H9 (cell line): ENCODE measurements at regions not wholly inside any gene's neighbourhood (a gene's known extent, or its start where the extent isn't known, plus 50 kb on each side); places are given as distances from the start of the nearest gene placed in this dataset.
A peak's percentile ranks its signal among the peaks of the same experiment; 100 is the strongest.
"Not testable (repeated sequence)": the region's sequence is repeated elsewhere in the genome, so short reads cannot be mapped to it uniquely, and the experiment has no call there.

Source experiments
- DNase-seq: peaks from one replicate; pipeline ENCODE4 v3.0.0-alpha.2; 2017
- H2AFZ ChIP-seq: one replicate; pipeline ENCODE4 v1.6.1; 2013; ENCODE audit warnings: mild to moderate bottlenecking, low read length, control low read depth, moderate library complexity
- H2AK5ac ChIP-seq: 2 replicates; pipeline ENCODE4 v1.6.1; 2013; ENCODE audit warnings: low read length, control low read depth, mixed read lengths; ENCODE audit not compliant: insufficient read length
- H2BK120ac ChIP-seq: one replicate; pipeline ENCODE4 v1.6.1; 2013; ENCODE audit warnings: low read depth, mild to moderate bottlenecking, low read length, control low read depth, inconsistent platforms; ENCODE audit not compliant: poor library complexity, severe bottlenecking
- H2BK12ac ChIP-seq: 2 replicates; pipeline ENCODE4 v1.6.1; 2013; ENCODE audit warnings: low read length, control low read depth, mixed read lengths, low read depth; ENCODE audit not compliant: insufficient read length
- H2BK15ac ChIP-seq: 2 replicates; pipeline ENCODE4 v1.6.1; 2013; ENCODE audit warnings: low read depth, low read length, control low read depth
- H2BK20ac ChIP-seq: one replicate; pipeline ENCODE4 v1.6.1; 2013; ENCODE audit warnings: low read depth, mild to moderate bottlenecking, low read length, control low read depth, inconsistent platforms; ENCODE audit not compliant: poor library complexity, severe bottlenecking
- H2BK5ac ChIP-seq: 2 replicates; pipeline ENCODE4 v1.6.1; 2013; ENCODE audit warnings: low read length, control low read depth, mixed read lengths; ENCODE audit not compliant: insufficient read length
- H3K14ac ChIP-seq: 2 replicates; pipeline ENCODE4 v1.6.1; 2013; ENCODE audit warnings: low read length, control low read depth; ENCODE audit not compliant: insufficient read depth
- H3K18ac ChIP-seq: 2 replicates; pipeline ENCODE4 v1.6.1; 2013; ENCODE audit warnings: low read depth, mild to moderate bottlenecking, mixed read lengths, low read length, control low read depth; ENCODE audit not compliant: insufficient read length
- H3K23ac ChIP-seq: 2 replicates; pipeline ENCODE4 v1.6.1; 2013; ENCODE audit warnings: low read length, control low read depth, mixed read lengths, low read depth; ENCODE audit not compliant: insufficient read length
- H3K23me2 ChIP-seq: 2 replicates; pipeline ENCODE4 v1.6.1; 2013; ENCODE audit warnings: low read depth, mild to moderate bottlenecking, mixed read lengths, low read length, control low read depth; ENCODE audit not compliant: insufficient read length, poor library complexity, severe bottlenecking
- H3K27ac ChIP-seq: 2 replicates; pipeline ENCODE4 v1.5.1; 2013; ENCODE audit warnings: low read length, control low read depth, mixed read lengths, low read depth; ENCODE audit not compliant: insufficient read length
- H3K27me3 ChIP-seq: 2 replicates; pipeline ENCODE4 v1.6.1; 2013; ENCODE audit warnings: low read length, control low read depth, inconsistent platforms; ENCODE audit not compliant: insufficient read depth
- H3K4ac ChIP-seq: 2 replicates; pipeline ENCODE4 v1.6.1; 2013; ENCODE audit warnings: low read depth, mild to moderate bottlenecking, control low read depth, inconsistent platforms, low read length, moderate library complexity
- H3K4me1 ChIP-seq: 2 replicates; pipeline ENCODE4 v1.6.1; 2013; ENCODE audit warnings: low read length, control low read depth, inconsistent platforms; ENCODE audit not compliant: insufficient read depth
- H3K4me2 ChIP-seq: 2 replicates; pipeline ENCODE4 v1.6.1; 2013; ENCODE audit warnings: low read length, control low read depth, mixed read lengths; ENCODE audit not compliant: insufficient read length, insufficient read depth
- H3K56ac ChIP-seq: 2 replicates; pipeline ENCODE4 v1.6.1; 2013; ENCODE audit warnings: low read depth, mild to moderate bottlenecking, mixed read lengths, low read length, control low read depth; ENCODE audit not compliant: insufficient read length
- H3K79me1 ChIP-seq: 2 replicates; pipeline ENCODE4 v1.6.1; 2013; ENCODE audit warnings: low read depth, mild to moderate bottlenecking, moderate library complexity, low read length, control low read depth, inconsistent platforms; ENCODE audit not compliant: insufficient read depth, poor library complexity, severe bottlenecking
- H3K79me2 ChIP-seq: 2 replicates; pipeline ENCODE4 v1.6.1; 2013; ENCODE audit warnings: low read length, control low read depth, inconsistent platforms; ENCODE audit not compliant: insufficient read depth
- H3K9ac ChIP-seq: 2 replicates; pipeline ENCODE4 v1.6.1; 2013; ENCODE audit warnings: low read length, control low read depth, mixed read lengths; ENCODE audit not compliant: insufficient read length; ENCODE audit errors: extremely low read depth
- H3K9me3 ChIP-seq: one replicate; pipeline ENCODE4 v1.6.1; 2013; ENCODE audit warnings: low read depth, low read length, inconsistent platforms; ENCODE audit not compliant: control insufficient read depth
- H3T11ph ChIP-seq: one replicate; pipeline ENCODE4 v1.6.1; 2013; ENCODE audit warnings: mild to moderate bottlenecking, low read length, control low read depth, inconsistent platforms
- H4K20me1 ChIP-seq: one replicate; pipeline ENCODE4 v1.6.1; 2013; ENCODE audit not compliant: control insufficient read depth, insufficient read length, insufficient read depth
- H4K5ac ChIP-seq: 2 replicates; pipeline ENCODE4 v1.6.1; 2013; ENCODE audit warnings: low read depth, mild to moderate bottlenecking, mixed read lengths, low read length, control low read depth; ENCODE audit not compliant: insufficient read length
- H4K8ac ChIP-seq: replicated peaks from 2 replicates; pipeline ENCODE4 v1.6.1; 2013; ENCODE audit warnings: low read length, control low read depth, mixed read lengths, low read depth; ENCODE audit not compliant: insufficient read length
- H4K91ac ChIP-seq: 2 replicates; pipeline ENCODE4 v1.6.1; 2013; ENCODE audit warnings: low read depth, mild to moderate bottlenecking, moderate library complexity, mixed read lengths, low read length, control low read depth; ENCODE audit not compliant: insufficient read length
- H3K27ac Mint-ChIP-seq, 3 experiments: 2 replicates in 2 of 3; 3 replicates in 1 of 3; pipeline ENCODE4 v1.8.0; 2020 to 2021; ENCODE audit warnings: mixed read lengths in 3 of 3, mild to moderate bottlenecking in 1 of 3, moderate library complexity in 1 of 3
- H3K27me3 Mint-ChIP-seq: 2 replicates; pipeline ENCODE4 v1.8.0; 2021; ENCODE audit warnings: low read depth, mild to moderate bottlenecking, moderate library complexity, mixed read lengths
- H3K36me3 Mint-ChIP-seq, 3 experiments: 2 replicates in 2 of 3; 3 replicates in 1 of 3; pipeline ENCODE4 v1.8.0; 2020 to 2021; ENCODE audit warnings: low read depth in 3 of 3, mixed read lengths in 3 of 3; ENCODE audit not compliant: insufficient read depth in 1 of 3
- H3K4me1 Mint-ChIP-seq, 2 experiments: 2 replicates each; pipeline ENCODE4 v1.8.0; 2020; ENCODE audit warnings: mixed read lengths in 2 of 2
- H3K4me3 Mint-ChIP-seq, 2 experiments: 2 replicates in 1 of 2; 3 replicates in 1 of 2; pipeline ENCODE4 v1.8.0; 2020 to 2021; ENCODE audit warnings: mild to moderate bottlenecking in 2 of 2, mixed read lengths in 2 of 2, moderate library complexity in 1 of 2
- H3K9me3 Mint-ChIP-seq, 2 experiments: 2 replicates in 1 of 2; 3 replicates in 1 of 2; pipeline ENCODE4 v1.8.0; 2020; ENCODE audit warnings: mild to moderate bottlenecking in 2 of 2, mixed read lengths in 2 of 2, moderate library complexity in 1 of 2
- WGBS: extraction: QIAGEN DNeasy Blood & Tissue Kit; methylation state at CpG from one replicate; pipeline ENCODE4 v1.1.7; 2013; ENCODE audit warnings: missing lambda C conversion rate, low lambda C conversion rate, mixed read lengths; ENCODE audit not compliant: insufficient read length; ENCODE audit errors: extremely low coverage; 5-methylcytosine and 5-hydroxymethylcytosine counted together

GRCh38 chr1:168457296-168457695 lies 86.5 kb downstream of the XCL2 start:
- not testable (repeated sequence) for H4K91ac ChIP-seq, H3K23ac ChIP-seq, H3K4me3 Mint-ChIP-seq, H3K4me2 ChIP-seq, H3K9me3 ChIP-seq, H2BK5ac ChIP-seq, H3K27me3 Mint-ChIP-seq, H3K14ac ChIP-seq, H2BK120ac ChIP-seq, H4K8ac ChIP-seq, H3K23me2 ChIP-seq, H3K79me1 ChIP-seq, H3K4me1 ChIP-seq, H3K18ac ChIP-seq, H2BK12ac ChIP-seq, H3K79me2 ChIP-seq, H4K5ac ChIP-seq, H3T11ph ChIP-seq, H4K20me1 ChIP-seq, H3K4me1 Mint-ChIP-seq, H2BK15ac ChIP-seq, H3K9ac ChIP-seq, H3K27ac ChIP-seq, DNase-seq, H3K4ac ChIP-seq, H2AK5ac ChIP-seq, H3K27me3 ChIP-seq, H2BK20ac ChIP-seq, H2AFZ ChIP-seq, H3K56ac ChIP-seq
- peaks cover 24 to 31% of the 10 kb centered on the region in 2 experiments for H3K9me3 Mint-ChIP-seq
- no CpG with 5 or more reads among the region's 8 CpGs for WGBS
- H3K36me3 Mint-ChIP-seq = peaks cover 5 to 33% (median 14%) of the 10 kb centered on the region in 3 experiments
- H3K27ac Mint-ChIP-seq = peak overlapping the region in 1 of 3 experiments; percentile 56; a peak in 1 of 7 replicates
